H1 (cell line): ENCODE measurements at regions not wholly inside any gene's neighbourhood (a gene's known extent, or its start where the extent isn't known, plus 50 kb on each side); places are given as distances from the start of the nearest gene placed in this dataset.

Source experiments
- CTCF ChIA-PET: fragments of 300-600 bp; sonication (Branson Sonifier 250); formaldehyde crosslinking; loops from one replicate; lab custom pipeline; 2021; ENCODE audit not compliant: partially characterized antibody; lab: Charles Lee
- POLR2A ChIA-PET: fragments of 300-600 bp; sonication (Branson Sonifier 250); formaldehyde crosslinking; loops from one replicate; lab custom pipeline; 2021; ENCODE audit warnings: inconsistent platforms; ENCODE audit not compliant: partially characterized antibody; lab: Charles Lee
- DNase-seq, 2 experiments: peaks; one replicate each; pipeline versions ENCODE4 v3.0.0 to v3.0.0-alpha.2; 2010 to 2022; ENCODE audit warnings: low spot score in 2 of 2, low read depth in 1 of 2, mixed read lengths in 1 of 2
- FAIRE-seq: peaks from 2 replicates; lab custom pipeline; 2011; peaks lifted over from hg19 to GRCh38; lab: Jason Lieb, UNC
- H2AFZ ChIP-seq: 2 replicates; pipeline ENCODE4 v1.8.1; 2012; ENCODE audit warnings: low read length, inconsistent platforms
- H2AK5ac ChIP-seq: 2 replicates; pipeline ENCODE4 v1.6.1; 2013; ENCODE audit warnings: low read depth, low read length
- H2BK120ac ChIP-seq: replicated peaks from 2 replicates; pipeline ENCODE3; 2013; ENCODE audit warnings: low read depth, low read length, inconsistent platforms
- H2BK12ac ChIP-seq: 2 replicates; pipeline ENCODE4 v1.6.1; 2013; ENCODE audit warnings: low read depth, low read length
- H2BK15ac ChIP-seq: 2 replicates; pipeline ENCODE4 v1.6.1; 2013; ENCODE audit warnings: low read length
- H2BK20ac ChIP-seq: 2 replicates; pipeline ENCODE4 v1.6.1; 2013; ENCODE audit warnings: low read length
- H2BK5ac ChIP-seq: 2 replicates; pipeline ENCODE4 v1.6.1; 2013; ENCODE audit warnings: low read depth, low read length
- H3K14ac ChIP-seq: 2 replicates; pipeline ENCODE4 v1.6.1; 2013; ENCODE audit warnings: inconsistent platforms; ENCODE audit not compliant: insufficient read length
- H3K18ac ChIP-seq: 2 replicates; pipeline ENCODE4 v1.6.1; 2013; ENCODE audit warnings: low read length; ENCODE audit errors: extremely low read depth
- H3K23ac ChIP-seq: 2 replicates; pipeline ENCODE4 v1.6.1; 2013; ENCODE audit warnings: inconsistent platforms; ENCODE audit not compliant: insufficient read length
- H3K23me2 ChIP-seq: 2 replicates; pipeline ENCODE4 v1.6.1; 2013; ENCODE audit warnings: low read depth, low read length
- H3K27ac ChIP-seq: 2 replicates; pipeline ENCODE4 v1.6.1; 2011; ENCODE audit warnings: low read depth, low read length, inconsistent platforms
- H3K27me3 ChIP-seq, 4 experiments: replicated peaks in 1 of 4; 1 replicate in 1 of 4; 2 replicates in 3 of 4; pipeline versions ENCODE4 v1.6.1 to v1.8.1; 2011 to 2013; ENCODE audit warnings: low read length in 3 of 4, mild to moderate bottlenecking in 3 of 4, inconsistent platforms in 2 of 4, mixed read lengths in 2 of 4, moderate library complexity in 1 of 4; ENCODE audit not compliant: control insufficient read depth in 3 of 4, insufficient read depth in 3 of 4; ENCODE audit errors: extremely low read depth in 1 of 4
- H3K36me3 ChIP-seq, 4 experiments: 2 replicates each; pipeline versions ENCODE4 v1.6.1 to v1.8.1; 2011 to 2013; ENCODE audit warnings: mild to moderate bottlenecking in 4 of 4, low read length in 3 of 4, moderate library complexity in 2 of 4, control low read depth in 1 of 4, inconsistent platforms in 1 of 4; ENCODE audit not compliant: insufficient read depth in 4 of 4, control insufficient read depth in 2 of 4
- H3K4ac ChIP-seq: replicated peaks from 2 replicates; pipeline ENCODE3; 2013; ENCODE audit warnings: low read length, low read depth, mixed read lengths, inconsistent platforms; ENCODE audit not compliant: insufficient read length
- H3K4me1 ChIP-seq, 4 experiments: replicated peaks in 1 of 4; 1 replicate in 1 of 4; 2 replicates in 3 of 4; pipeline versions ENCODE4 v1.6.1 to v1.8.1; 2011 to 2013; ENCODE audit warnings: low read length in 3 of 4, inconsistent platforms in 2 of 4, mixed read lengths in 1 of 4; ENCODE audit not compliant: insufficient read depth in 4 of 4, control insufficient read depth in 3 of 4
- H3K4me2 ChIP-seq, 2 experiments: 2 replicates each; pipeline versions ENCODE4 v1.6.1 to v1.8.1; 2011 to 2013; ENCODE audit warnings: low read depth in 2 of 2, low read length in 2 of 2, control low read depth in 1 of 2, inconsistent platforms in 1 of 2, mild to moderate bottlenecking in 1 of 2; ENCODE audit not compliant: insufficient read depth in 1 of 2
- H3K4me3 ChIP-seq, 4 experiments: fragments of 200-600, 300-600 bp in 1 of 4; sonication (generic), shearing (Covaris generic), sonication (Bioruptor Twin) in 1 of 4; 2 replicates each; pipeline versions ENCODE4 v1.5.1 to v1.8.1; 2011 to 2016; ENCODE audit warnings: low read length in 4 of 4, low read depth in 3 of 4, control low read depth in 2 of 4, inconsistent platforms in 2 of 4, mild to moderate bottlenecking in 2 of 4, mixed read lengths in 1 of 4, moderate library complexity in 1 of 4; ENCODE audit not compliant: insufficient read depth in 2 of 4; ENCODE audit errors: extremely low read depth in 1 of 4
- H3K56ac ChIP-seq: replicated peaks from 2 replicates; pipeline ENCODE3; 2013; ENCODE audit warnings: low read depth, mild to moderate bottlenecking, mixed read lengths, low read length, inconsistent platforms; ENCODE audit not compliant: insufficient read length
- H3K79me1 ChIP-seq: 2 replicates; pipeline ENCODE4 v1.6.1; 2013; ENCODE audit warnings: low read depth, low read length, control low read depth
- H3K79me2 ChIP-seq, 2 experiments: 2 replicates each; pipeline versions ENCODE4 v1.6.1 to v1.8.1; 2012 to 2013; ENCODE audit warnings: low read length in 2 of 2, mild to moderate bottlenecking in 2 of 2, inconsistent platforms in 1 of 2; ENCODE audit not compliant: insufficient read depth in 2 of 2, control insufficient read depth in 1 of 2
- H3K9ac ChIP-seq, 4 experiments: replicated peaks in 1 of 4; 1 replicate in 1 of 4; 2 replicates in 3 of 4; pipeline versions ENCODE4 v1.6.1 to v1.8.1; 2011 to 2013; ENCODE audit warnings: low read depth in 3 of 4, low read length in 3 of 4, control low read depth in 2 of 4, mild to moderate bottlenecking in 2 of 4, moderate library complexity in 2 of 4, inconsistent platforms in 1 of 4; ENCODE audit errors: extremely low read depth in 1 of 4
- H3K9me3 ChIP-seq, 2 experiments: 2 replicates each; pipeline versions ENCODE4 v1.6.1 to v1.8.1; 2012 to 2013; ENCODE audit warnings: mild to moderate bottlenecking in 2 of 2, moderate library complexity in 2 of 2, control low read depth in 1 of 2, inconsistent platforms in 1 of 2, low read depth in 1 of 2, low read length in 1 of 2, mixed read lengths in 1 of 2; ENCODE audit not compliant: insufficient read depth in 2 of 2
- H4K20me1 ChIP-seq, 2 experiments: replicated peaks in 1 of 2; 2 replicates each; pipeline versions ENCODE3 to v1.8.1; 2011 to 2013; ENCODE audit warnings: inconsistent platforms in 2 of 2, low read length in 2 of 2, mild to moderate bottlenecking in 1 of 2; ENCODE audit not compliant: insufficient read depth in 2 of 2, control insufficient read depth in 1 of 2
- H4K5ac ChIP-seq: 2 replicates; pipeline ENCODE4 v1.6.1; 2013; ENCODE audit warnings: low read length, low read depth, mixed read lengths, inconsistent platforms; ENCODE audit not compliant: insufficient read length
- H4K8ac ChIP-seq: 2 replicates; pipeline ENCODE4 v1.8.0; 2013; ENCODE audit warnings: mild to moderate bottlenecking, moderate library complexity, low read length, inconsistent platforms; ENCODE audit not compliant: insufficient read depth; ENCODE audit errors: extremely low read depth
- H4K91ac ChIP-seq: replicated peaks from 2 replicates; pipeline ENCODE3; 2013; ENCODE audit warnings: low read length, mixed read lengths, inconsistent platforms; ENCODE audit not compliant: insufficient read length
- CHD2 ChIP-seq: IDR thresholded peaks from 2 replicates; pipeline ENCODE4 v1.6.1; 2012; ENCODE audit warnings: low read length, improper control_type of control experiment
- POU5F1 ChIP-seq: IDR thresholded peaks from 2 replicates; pipeline ENCODE4 v1.6.1; 2011; ENCODE audit warnings: low read depth, mild to moderate bottlenecking, low read length, moderate library complexity
- SP1 ChIP-seq: IDR thresholded peaks from 2 replicates; pipeline ENCODE4 v1.6.1; 2011; ENCODE audit warnings: low read depth, low read length
- SP4 ChIP-seq: IDR thresholded peaks from 2 replicates; pipeline ENCODE4 v1.6.1; 2012; ENCODE audit warnings: low read length, inconsistent platforms
- WGBS, 2 experiments: shearing (Covaris generic) in 1 of 2; methylation state at CpG; one replicate each; pipeline versions ENCODE4 v1.1.6 to v1.1.7; 2013 to 2015; ENCODE audit warnings: low lambda C conversion rate in 2 of 2, mixed read lengths in 2 of 2, inconsistent platforms in 1 of 2, low coverage in 1 of 2, missing lambda C conversion rate in 1 of 2; ENCODE audit not compliant: insufficient replicate concordance in 2 of 2, insufficient coverage in 1 of 2, insufficient read length in 1 of 2; ENCODE audit errors: extremely low coverage in 1 of 2, missing lambda C conversion rate in 1 of 2; 5-methylcytosine and 5-hydroxymethylcytosine counted together

DNA sequence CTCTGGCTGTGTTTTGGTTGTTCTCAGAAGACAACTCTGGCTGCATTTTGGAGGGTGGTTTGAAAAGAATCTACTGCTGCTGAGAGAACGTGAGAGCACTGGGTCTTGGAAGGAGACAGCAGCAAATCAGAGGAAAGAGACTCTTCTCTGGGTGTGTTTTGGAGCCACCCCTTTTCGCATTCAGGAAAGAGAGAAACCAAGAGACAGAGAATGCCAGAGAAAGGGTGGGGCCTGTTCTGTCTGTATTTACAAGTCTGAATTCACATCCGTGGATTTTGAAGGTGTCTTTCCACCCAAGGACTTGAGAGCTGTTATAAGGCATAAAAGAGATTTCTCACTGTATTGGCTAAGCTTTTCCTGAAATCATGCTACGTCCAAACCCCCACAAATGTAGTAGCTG, 187.2 kb downstream of the C1orf94 start:
- Histone ChIP-seq H3K18ac (no peak overlapping the region), H2BK120ac (no peak overlapping the region), H3K4me2 (no peak overlapping the region), H3K4ac (no peak overlapping the region), H3K23ac (no peak overlapping the region), H3K9ac (no peak overlapping the region), H2BK15ac (no peak overlapping the region), H2BK5ac (no peak overlapping the region), H3K4me1 (no peaks in the 10 kb centered on the region), H3K27me3 (no peaks in the 10 kb centered on the region; a peak in 1 of 7 replicates), H3K14ac (no peak overlapping the region), H2AK5ac (no peak overlapping the region), H4K91ac (no peak overlapping the region), H4K5ac (no peak overlapping the region), H3K23me2 (no peaks in the 10 kb centered on the region), H2BK12ac (no peak overlapping the region), H4K8ac (no peak overlapping the region), H3K79me1 (no peaks in the 10 kb centered on the region), H3K4me3 (no peak overlapping the region), H3K79me2 (no peaks in the 10 kb centered on the region), H2BK20ac (no peak overlapping the region), H3K27ac (no peak overlapping the region), H4K20me1 (no peaks in the 10 kb centered on the region), H2AFZ (no peak overlapping the region), H3K36me3 (no peaks in the 10 kb centered on the region), H3K56ac (no peak overlapping the region), H3K9me3 (peaks cover 0 to 4% of the 10 kb centered on the region in 2 experiments; a peak in 1 of 4 replicates)
- FAIRE-seq (no peak), DNase-seq (peak in 1 of 2 experiments; percentile 4)
- ChIA-PET POLR2A (no interaction called here), CTCF (interaction anchor here (0.7 to 1.8 kb wide), 4 partner anchors 8 to 379 kb away, joined by 3 to 5 read pairs (median 4); no protein-coding TSS in a partner anchor)
- 73% methylated on average over 4 of the region's 4 CpGs; no CpG with 5 or more reads in 1 of the 2 experiments for WGBS, 2 experiments
- no peak for TF ChIP-seq POU5F1
- TF ChIP-seq SP4, result no peak
- TF ChIP-seq SP1, result no peak
- no peak for TF ChIP-seq CHD2
